Uterus (tissue), 3 donors: ENCODE measurements at regions not wholly inside any gene's neighbourhood (a gene's known extent, or its start where the extent isn't known, plus 50 kb on each side); places are given as distances from the start of the nearest gene placed in this dataset.
"Not testable (repeated sequence)": the region's sequence is repeated elsewhere in the genome, so short reads cannot be mapped to it uniquely, and the experiment has no call there.

Source experiments
- DNase-seq, 2 donors: peaks; one replicate each; pipeline ENCODE4 v3.0.0-alpha.2; 2019 to 2020
- H3K27ac ChIP-seq, 2 donors: fragments of 200-600 bp; sonication (generic); 1 replicate in 1 of 2; 2 replicates in 1 of 2; pipeline ENCODE4 v1.5.1; 2016 to 2018
- H3K27me3 ChIP-seq, 2 donors: fragments of 200-600 bp; sonication (generic); one replicate each; pipeline ENCODE4 v1.5.1; 2018 to 2019; ENCODE audit warnings: control low read depth in 1 of 2
- H3K36me3 ChIP-seq, 2 donors: fragments of 200-600 bp; sonication (generic); one replicate each; pipeline ENCODE4 v1.5.1; 2019; ENCODE audit warnings: control low read depth in 1 of 2
- H3K4me1 ChIP-seq, 2 donors: fragments of 200-600 bp; sonication (generic); one replicate each; pipeline ENCODE4 v1.5.1; 2018 to 2019; ENCODE audit warnings: control low read depth in 1 of 2
- H3K4me3 ChIP-seq, 2 donors: fragments of 200-600 bp; sonication (generic); 1 replicate in 1 of 2; 2 replicates in 1 of 2; pipeline ENCODE4 v1.5.1; 2018 to 2019; ENCODE audit warnings: mild to moderate bottlenecking in 1 of 2
- H3K9me3 ChIP-seq, 2 donors: fragments of 200-600 bp; sonication (generic); one replicate each; pipeline ENCODE4 v1.5.1; 2019; ENCODE audit warnings: control low read depth in 1 of 2
- POLR2A ChIP-seq, 2 donors: fragments of 450-650 bp; IDR thresholded peaks; one replicate each; pipeline ENCODE4 v1.6.1; 2016; ENCODE audit warnings: antibody characterized with exemption in 2 of 2, mild to moderate bottlenecking in 1 of 2, moderate library complexity in 1 of 2
- intact Hi-C: fragments of 100-400 bp; cut with DNase I; formaldehyde crosslinking; loops from one replicate; pipeline ENCODE4 v1.15.1; 2023; ENCODE audit warnings: low total_unique reads
- TF ChIP-seq, protein P1 (sequence below), 4 experiments: fragments of 200-600 bp in 2 of 4; fragments of 450-650 bp in 2 of 4; sonication (generic) in 2 of 4; IDR thresholded peaks; one replicate each; pipeline ENCODE4 v1.5.1; 2016 to 2019; ENCODE audit warnings: antibody characterized with exemption in 4 of 4, mild to moderate bottlenecking in 2 of 4, moderate library complexity in 1 of 4
- donor health status: DM: yes; HTN: yes; CAD: no.

DNA sequence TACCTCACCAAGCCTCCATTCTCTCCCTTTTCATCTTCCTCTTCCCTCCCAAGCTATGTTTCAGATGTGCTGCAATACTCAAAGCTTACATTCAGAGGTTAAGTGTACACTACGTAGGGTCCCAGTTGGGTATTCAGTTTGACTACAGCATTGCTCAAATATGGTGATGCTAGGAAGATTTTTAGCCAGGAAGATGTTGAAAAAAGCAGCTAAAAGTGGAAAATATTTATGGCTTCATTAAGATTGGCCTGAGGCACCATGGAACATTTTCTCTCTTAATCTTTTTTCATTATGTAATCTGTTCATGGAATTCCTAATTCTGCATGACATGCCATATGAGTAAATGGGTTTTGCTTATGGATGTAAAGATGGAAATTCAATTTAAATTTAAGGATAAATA is 72.0 kb upstream of the ABCB5 start:
- Histone ChIP-seq H3K4me1 (no peaks in the 10 kb centered on the region), H3K27me3 (no peaks in the 10 kb centered on the region), H3K4me3 (no peak overlapping the region), H3K9me3 (no peaks in the 10 kb centered on the region), H3K36me3 (no peaks in the 10 kb centered on the region), H3K27ac (no peak overlapping the region)
- TF ChIP-seq POLR2A (IDR thresholded peaks at IDR 0.05): no peak
- TF ChIP-seq, protein P1, sequence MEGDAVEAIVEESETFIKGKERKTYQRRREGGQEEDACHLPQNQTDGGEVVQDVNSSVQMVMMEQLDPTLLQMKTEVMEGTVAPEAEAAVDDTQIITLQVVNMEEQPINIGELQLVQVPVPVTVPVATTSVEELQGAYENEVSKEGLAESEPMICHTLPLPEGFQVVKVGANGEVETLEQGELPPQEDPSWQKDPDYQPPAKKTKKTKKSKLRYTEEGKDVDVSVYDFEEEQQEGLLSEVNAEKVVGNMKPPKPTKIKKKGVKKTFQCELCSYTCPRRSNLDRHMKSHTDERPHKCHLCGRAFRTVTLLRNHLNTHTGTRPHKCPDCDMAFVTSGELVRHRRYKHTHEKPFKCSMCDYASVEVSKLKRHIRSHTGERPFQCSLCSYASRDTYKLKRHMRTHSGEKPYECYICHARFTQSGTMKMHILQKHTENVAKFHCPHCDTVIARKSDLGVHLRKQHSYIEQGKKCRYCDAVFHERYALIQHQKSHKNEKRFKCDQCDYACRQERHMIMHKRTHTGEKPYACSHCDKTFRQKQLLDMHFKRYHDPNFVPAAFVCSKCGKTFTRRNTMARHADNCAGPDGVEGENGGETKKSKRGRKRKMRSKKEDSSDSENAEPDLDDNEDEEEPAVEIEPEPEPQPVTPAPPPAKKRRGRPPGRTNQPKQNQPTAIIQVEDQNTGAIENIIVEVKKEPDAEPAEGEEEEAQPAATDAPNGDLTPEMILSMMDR (IDR thresholded peaks at IDR 0.05): no peak
- intact Hi-C loops: no loop called here
- no peak for DNase-seq

DNA sequence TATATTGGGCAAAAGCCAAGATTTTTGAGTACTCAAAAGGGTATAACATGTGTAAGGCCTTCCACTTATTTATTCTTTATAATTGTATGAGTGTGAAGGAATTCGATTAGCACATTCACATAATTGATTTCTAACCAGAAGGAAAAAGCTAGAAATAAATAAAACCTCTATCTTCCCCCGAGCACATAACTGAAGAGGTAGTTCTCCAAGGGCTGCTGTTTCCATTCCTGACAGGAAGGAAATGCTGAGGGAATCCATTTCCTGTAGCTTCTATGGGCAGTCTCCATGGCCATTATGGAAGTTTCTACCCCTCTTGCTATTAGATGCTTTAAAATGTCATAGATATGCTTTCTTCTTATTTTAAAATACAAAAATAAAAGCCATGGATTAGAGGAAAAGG is 70.5 kb upstream of the ABCB5 start:
- no peak overlapping the region for H3K4me3 ChIP-seq
- intact Hi-C loops: no loop called here
- H3K4me1 ChIP-seq: no peaks in the 10 kb centered on the region
- H3K27me3 ChIP-seq: no peaks in the 10 kb centered on the region
- no peak for TF ChIP-seq POLR2A (IDR thresholded peaks at IDR 0.05)
- no peaks in the 10 kb centered on the region for H3K9me3 ChIP-seq
- no peaks in the 10 kb centered on the region for H3K36me3 ChIP-seq
- no peak overlapping the region for H3K27ac ChIP-seq
- DNase-seq: no peak

DNA sequence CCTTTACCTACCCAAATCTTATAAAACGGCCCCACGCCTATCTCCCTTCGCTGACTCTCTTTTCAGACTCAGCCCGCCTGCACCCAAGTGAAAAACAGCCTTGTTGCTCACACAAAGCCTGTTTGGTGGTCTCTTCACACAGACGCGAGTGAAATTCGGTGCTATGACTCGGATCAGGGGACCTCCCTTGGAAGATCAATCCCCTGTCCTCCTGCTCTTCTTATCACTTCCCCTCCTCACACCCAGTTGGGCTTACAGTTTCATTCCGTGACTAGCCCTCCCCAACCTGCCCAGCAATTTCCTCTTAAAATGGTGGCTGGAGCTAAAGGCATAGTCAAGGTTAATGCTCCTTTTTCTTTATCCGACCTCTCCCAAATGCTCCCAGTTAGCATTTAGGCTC is 68.5 kb upstream of the ABCB5 start:
- H3K36me3 ChIP-seq, intact Hi-C loops, DNase-seq, H3K4me3 ChIP-seq, H3K9me3 ChIP-seq, H3K27ac ChIP-seq, H3K27me3 ChIP-seq, H3K4me1 ChIP-seq: not testable (repeated sequence)

DNA sequence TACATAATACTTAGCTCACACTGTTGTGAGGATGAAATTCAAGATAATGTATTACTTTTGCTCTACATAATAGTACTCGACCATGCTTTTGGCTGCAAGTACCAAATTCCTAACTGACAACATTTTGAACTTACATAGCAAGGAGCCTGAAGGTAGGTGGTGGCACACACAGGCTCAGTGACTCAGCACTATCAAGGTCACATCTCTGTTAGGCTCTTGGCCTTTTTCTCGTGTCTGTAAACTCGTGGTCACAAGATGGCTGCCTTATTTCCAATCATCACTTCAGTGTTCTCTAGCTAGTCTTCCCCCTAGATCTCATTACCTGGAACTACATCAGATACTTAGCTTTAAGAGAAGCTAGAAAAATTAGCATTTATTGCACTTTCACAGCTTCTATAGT is 61.4 kb upstream of the ABCB5 start:
- Histone ChIP-seq H3K27me3 (no peaks in the 10 kb centered on the region), H3K4me3 (no peak overlapping the region), H3K4me1 (no peaks in the 10 kb centered on the region), H3K9me3 (no peaks in the 10 kb centered on the region), H3K27ac (no peak overlapping the region), H3K36me3 (no peaks in the 10 kb centered on the region)
- TF ChIP-seq, protein P1 (IDR thresholded peaks at IDR 0.05): no peak
- no peak for TF ChIP-seq POLR2A (IDR thresholded peaks at IDR 0.05)
- intact Hi-C loops: no loop called here
- no peak for DNase-seq

DNA sequence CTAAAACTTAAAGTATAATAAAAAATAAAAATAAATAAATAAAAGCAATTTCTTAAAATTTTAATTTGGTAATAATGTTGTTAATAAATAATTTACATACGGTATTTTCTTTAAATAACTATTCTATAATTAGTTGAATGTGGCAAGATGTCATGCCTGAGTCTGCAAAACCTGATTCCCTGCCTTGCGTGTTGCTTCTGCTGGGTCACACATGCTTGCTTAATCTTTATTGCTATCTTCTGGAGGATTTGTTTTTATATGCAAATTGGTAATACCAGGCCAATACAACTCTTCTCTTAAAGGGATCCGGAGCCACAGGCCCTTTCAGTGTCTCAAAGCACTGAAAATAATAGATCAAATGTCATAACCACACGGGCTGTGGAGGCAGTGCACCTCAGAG is 59.4 kb upstream of the ABCB5 start:
- H3K9me3 ChIP-seq: no peaks in the 10 kb centered on the region
- no peaks in the 10 kb centered on the region for H3K36me3 ChIP-seq
- no peak overlapping the region for H3K4me3 ChIP-seq
- H3K27ac ChIP-seq: no peak overlapping the region
- no peaks in the 10 kb centered on the region for H3K27me3 ChIP-seq
- no peaks in the 10 kb centered on the region for H3K4me1 ChIP-seq
- intact Hi-C loops: no loop called here
- TF ChIP-seq, protein P1 (IDR thresholded peaks at IDR 0.05): no peak
- TF ChIP-seq POLR2A (IDR thresholded peaks at IDR 0.05): no peak
- DNase-seq: no peak

DNA sequence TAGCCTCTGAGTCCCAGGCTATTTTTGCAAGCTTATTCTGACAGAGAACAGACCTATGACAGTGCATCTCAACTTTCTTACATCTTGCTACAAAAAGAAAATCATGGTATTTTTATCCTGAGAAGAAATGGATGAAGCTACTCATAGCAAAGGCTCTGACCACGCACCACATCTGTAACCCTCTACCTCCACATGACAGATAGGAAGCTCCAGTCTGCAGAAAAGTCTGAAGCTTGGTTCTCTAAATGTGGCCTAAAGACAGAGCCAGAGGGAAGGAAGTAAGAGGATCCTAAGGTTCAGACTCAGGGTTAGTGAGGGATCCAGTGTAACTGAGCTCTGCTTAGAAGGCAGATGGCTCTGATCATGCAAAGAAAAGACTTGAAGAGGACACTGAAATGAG is 58.4 kb upstream of the ABCB5 start:
- no peak overlapping the region for H3K4me3 ChIP-seq
- DNase-seq: no peak
- no peaks in the 10 kb centered on the region for H3K4me1 ChIP-seq
- H3K36me3 ChIP-seq: no peaks in the 10 kb centered on the region
- no peaks in the 10 kb centered on the region for H3K27me3 ChIP-seq
- intact Hi-C loops: no loop called here
- no peaks in the 10 kb centered on the region for H3K9me3 ChIP-seq
- H3K27ac ChIP-seq: no peak overlapping the region
- TF ChIP-seq, protein P1 (IDR thresholded peaks at IDR 0.05): no peak
- no peak for TF ChIP-seq POLR2A (IDR thresholded peaks at IDR 0.05)
